IMR-90 (cell line): ENCODE measurements at regions not wholly inside any gene's neighbourhood (a gene's known extent, or its start where the extent isn't known, plus 50 kb on each side); places are given as distances from the start of the nearest gene placed in this dataset.

Source experiments
- CEBPB ChIP-seq: IDR thresholded peaks from 2 replicates; pipeline ENCODE4 v1.6.1; 2012; ENCODE audit warnings: low read depth, low read length, improper control_type of control experiment
- FOS ChIP-seq: fragments of 150-350 bp; IDR thresholded peaks from 2 replicates; pipeline ENCODE4 v1.6.1; 2016; ENCODE audit warnings: low read depth, low read length
- MAFK ChIP-seq: IDR thresholded peaks from 2 replicates; pipeline ENCODE4 v1.6.1; 2012; ENCODE audit warnings: low read depth, low read length, improper control_type of control experiment
- POLR2A ChIP-seq: IDR thresholded peaks from 2 replicates; pipeline ENCODE4 v1.6.1; 2012; ENCODE audit warnings: mild to moderate bottlenecking, low read depth, low read length
- RAD21 ChIP-seq: IDR thresholded peaks from 2 replicates; pipeline ENCODE4 v1.6.1; 2012; ENCODE audit warnings: low read length, improper control_type of control experiment
- RFX5 ChIP-seq: IDR thresholded peaks from 2 replicates; pipeline ENCODE4 v1.8.0; 2012; ENCODE audit warnings: low read depth, mild to moderate bottlenecking, low read length, moderate library complexity
- SMC3 ChIP-seq: fragments of 150-350 bp; IDR thresholded peaks from 2 replicates; pipeline ENCODE4 v1.6.1; 2016; ENCODE audit warnings: low read depth, mild to moderate bottlenecking, antibody characterized with exemption, low read length, moderate library complexity
- TF ChIP-seq, protein P1 (sequence below): conservative IDR thresholded peaks from 2 replicates; pipeline ENCODE4 v1.5.1; 2012; ENCODE audit warnings: mild to moderate bottlenecking, low read depth, low read length, improper control_type of control experiment
- TF ChIP-seq, protein P2 (sequence below): fragments of 150-350 bp; IDR thresholded peaks from 2 replicates; pipeline ENCODE4 v1.6.1; 2017; ENCODE audit warnings: mild to moderate bottlenecking, antibody characterized with exemption, low read length, low read depth

DNA sequence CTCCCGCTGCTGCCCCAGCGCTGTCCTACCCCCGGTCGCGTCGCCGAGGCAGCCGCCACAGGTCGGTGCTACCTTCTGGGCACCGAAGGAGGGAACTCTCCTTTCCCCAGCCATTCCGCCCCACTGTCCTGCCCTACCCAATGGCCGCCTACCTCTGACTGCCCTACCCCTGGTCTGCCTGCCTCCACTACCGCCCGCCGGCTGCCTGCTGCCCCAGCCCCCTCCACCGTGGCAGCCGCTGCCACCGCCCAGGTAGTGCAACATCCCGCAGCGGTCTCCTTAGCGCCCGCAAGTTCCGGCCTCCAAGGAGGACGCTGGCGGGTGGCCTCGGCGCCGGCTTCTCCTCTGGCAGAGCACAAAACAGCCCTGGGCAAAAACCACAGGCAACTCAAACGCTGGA is 1303.1 kb downstream of the UQCRFS1 start:
- TF ChIP-seq RFX5: no peak
- TF ChIP-seq, protein P1, sequence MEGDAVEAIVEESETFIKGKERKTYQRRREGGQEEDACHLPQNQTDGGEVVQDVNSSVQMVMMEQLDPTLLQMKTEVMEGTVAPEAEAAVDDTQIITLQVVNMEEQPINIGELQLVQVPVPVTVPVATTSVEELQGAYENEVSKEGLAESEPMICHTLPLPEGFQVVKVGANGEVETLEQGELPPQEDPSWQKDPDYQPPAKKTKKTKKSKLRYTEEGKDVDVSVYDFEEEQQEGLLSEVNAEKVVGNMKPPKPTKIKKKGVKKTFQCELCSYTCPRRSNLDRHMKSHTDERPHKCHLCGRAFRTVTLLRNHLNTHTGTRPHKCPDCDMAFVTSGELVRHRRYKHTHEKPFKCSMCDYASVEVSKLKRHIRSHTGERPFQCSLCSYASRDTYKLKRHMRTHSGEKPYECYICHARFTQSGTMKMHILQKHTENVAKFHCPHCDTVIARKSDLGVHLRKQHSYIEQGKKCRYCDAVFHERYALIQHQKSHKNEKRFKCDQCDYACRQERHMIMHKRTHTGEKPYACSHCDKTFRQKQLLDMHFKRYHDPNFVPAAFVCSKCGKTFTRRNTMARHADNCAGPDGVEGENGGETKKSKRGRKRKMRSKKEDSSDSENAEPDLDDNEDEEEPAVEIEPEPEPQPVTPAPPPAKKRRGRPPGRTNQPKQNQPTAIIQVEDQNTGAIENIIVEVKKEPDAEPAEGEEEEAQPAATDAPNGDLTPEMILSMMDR: no peak
- no peak for TF ChIP-seq CEBPB
- no peak for TF ChIP-seq SMC3
- no peak for TF ChIP-seq POLR2A
- no peak for TF ChIP-seq FOS
- TF ChIP-seq RAD21: no peak
- TF ChIP-seq MAFK: no peak
- TF ChIP-seq, protein P2, sequence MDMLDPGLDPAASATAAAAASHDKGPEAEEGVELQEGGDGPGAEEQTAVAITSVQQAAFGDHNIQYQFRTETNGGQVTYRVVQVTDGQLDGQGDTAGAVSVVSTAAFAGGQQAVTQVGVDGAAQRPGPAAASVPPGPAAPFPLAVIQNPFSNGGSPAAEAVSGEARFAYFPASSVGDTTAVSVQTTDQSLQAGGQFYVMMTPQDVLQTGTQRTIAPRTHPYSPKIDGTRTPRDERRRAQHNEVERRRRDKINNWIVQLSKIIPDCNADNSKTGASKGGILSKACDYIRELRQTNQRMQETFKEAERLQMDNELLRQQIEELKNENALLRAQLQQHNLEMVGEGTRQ: no peak
